IMR-90 (cell line): ENCODE measurements at regions not wholly inside any gene's neighbourhood (a gene's known extent, or its start where the extent isn't known, plus 50 kb on each side); places are given as distances from the start of the nearest gene placed in this dataset.

Source experiments
- ATAC-seq: fragments of 200-7000 bp; cut with Tn5 transposase; 2 replicates; pipeline ENCODE4 v1.9.1; 2020; ENCODE audit warnings: low read depth, mild to moderate bottlenecking, moderate library complexity
- BruUV-seq: library from RNA; stranded (reverse); fragments of 400-500 nt; replicated peaks from 2 replicates; lab custom pipeline; 2021; lab: Mats Ljungman, UMichigan
- CTCF ChIA-PET: fragments of 300-600 bp; formaldehyde crosslinking; extraction: SDS; loops from one replicate; lab custom pipeline; 2021; ENCODE audit warnings: antibody characterized with exemption; lab: Yijun Ruan, JAX
- POLR2A ChIA-PET: fragments of 300-600 bp; sonication (Branson Sonifier 250); formaldehyde crosslinking; loops from one replicate; lab custom pipeline; 2022; ENCODE audit warnings: antibody characterized with exemption; ENCODE audit not compliant: unreplicated experiment; lab: Charles Lee
- DNase-seq: peaks from one replicate; pipeline ENCODE4 v3.0.0; 2013
- H2AFZ ChIP-seq: replicated peaks from 2 replicates; pipeline ENCODE3; 2013; ENCODE audit warnings: low read length, mild to moderate bottlenecking; ENCODE audit not compliant: poor library complexity
- H2AK5ac ChIP-seq: 2 replicates; pipeline ENCODE4 v1.6.1; 2013; ENCODE audit warnings: low read depth, low read length, inconsistent platforms
- H2AK9ac ChIP-seq: replicated peaks from 2 replicates; pipeline ENCODE3; 2013; ENCODE audit warnings: mild to moderate bottlenecking, low read depth, low read length, moderate library complexity; ENCODE audit not compliant: poor library complexity
- H2BK120ac ChIP-seq: 2 replicates; pipeline ENCODE4 v1.6.1; 2013; ENCODE audit warnings: low read depth, low read length, inconsistent platforms
- H2BK15ac ChIP-seq: 3 replicates; pipeline ENCODE4 v1.6.1; 2013; ENCODE audit warnings: low read depth, low read length, inconsistent platforms
- H2BK20ac ChIP-seq: 2 replicates; pipeline ENCODE4 v1.6.1; 2013; ENCODE audit warnings: low read depth, mild to moderate bottlenecking, inconsistent platforms, low read length, moderate library complexity
- H2BK5ac ChIP-seq: 2 replicates; pipeline ENCODE4 v1.6.1; 2013; ENCODE audit warnings: mild to moderate bottlenecking, low read depth, low read length, inconsistent platforms; ENCODE audit not compliant: poor library complexity, severe bottlenecking
- H3K14ac ChIP-seq: replicated peaks from 2 replicates; pipeline ENCODE4 v1.6.1; 2013; ENCODE audit warnings: low read depth, low read length, inconsistent platforms
- H3K18ac ChIP-seq: 2 replicates; pipeline ENCODE4 v1.6.1; 2013; ENCODE audit warnings: low read depth, low read length, control low read depth
- H3K23ac ChIP-seq: 2 replicates; pipeline ENCODE4 v1.6.1; 2013; ENCODE audit warnings: low read depth, low read length, inconsistent platforms
- H3K27ac ChIP-seq: 2 replicates; pipeline ENCODE4 v1.5.1; 2013; ENCODE audit warnings: mild to moderate bottlenecking, control low read depth, low read length; ENCODE audit not compliant: insufficient read depth
- H3K27me3 ChIP-seq: 2 replicates; pipeline ENCODE4 v1.6.1; 2013; ENCODE audit warnings: low read length; ENCODE audit not compliant: control insufficient read depth, insufficient read depth
- H3K36me3 ChIP-seq: 2 replicates; pipeline ENCODE4 v1.6.1; 2013; ENCODE audit warnings: low read length, mixed read lengths; ENCODE audit not compliant: control insufficient read depth, insufficient read depth
- H3K4ac ChIP-seq: 2 replicates; pipeline ENCODE4 v1.6.1; 2013; ENCODE audit warnings: low read depth, low read length, inconsistent platforms
- H3K4me1 ChIP-seq: 2 replicates; pipeline ENCODE4 v1.6.1; 2013; ENCODE audit warnings: low read length, mixed read lengths; ENCODE audit not compliant: control insufficient read depth, insufficient read depth
- H3K4me2 ChIP-seq: 2 replicates; pipeline ENCODE4 v1.6.1; 2013; ENCODE audit warnings: low read depth, mild to moderate bottlenecking, control low read depth, low read length, moderate library complexity
- H3K4me3 ChIP-seq: 2 replicates; pipeline ENCODE4 v1.5.1; 2013; ENCODE audit warnings: low read depth, mild to moderate bottlenecking, control low read depth, low read length, moderate library complexity; ENCODE audit not compliant: insufficient read depth
- H3K56ac ChIP-seq: 2 replicates; pipeline ENCODE4 v1.6.1; 2013; ENCODE audit warnings: low read length, inconsistent platforms; ENCODE audit not compliant: insufficient read depth; ENCODE audit errors: extremely low read depth
- H3K79me1 ChIP-seq, 2 experiments: 2 replicates each; pipeline ENCODE4 v1.6.1; 2013; ENCODE audit warnings: low read length in 2 of 2, inconsistent platforms in 1 of 2, low read depth in 1 of 2
- H3K9ac ChIP-seq: 2 replicates; pipeline ENCODE4 v1.6.1; 2013; ENCODE audit warnings: low read depth, low read length, control low read depth
- H3K9me1 ChIP-seq: 2 replicates; pipeline ENCODE4 v1.6.1; 2013; ENCODE audit warnings: low read length, inconsistent platforms; ENCODE audit not compliant: insufficient read depth
- H3K9me3 ChIP-seq: 2 replicates; pipeline ENCODE4 v1.6.1; 2013; ENCODE audit warnings: low read length; ENCODE audit not compliant: control insufficient read depth, insufficient read depth
- H4K20me1 ChIP-seq: 2 replicates; pipeline ENCODE4 v1.6.1; 2013; ENCODE audit warnings: low read length, inconsistent platforms; ENCODE audit not compliant: insufficient read depth
- H4K5ac ChIP-seq: 2 replicates; pipeline ENCODE4 v1.6.1; 2013; ENCODE audit warnings: mild to moderate bottlenecking, low read depth, low read length, control low read depth
- H4K8ac ChIP-seq, 2 experiments: 2 replicates each; pipeline ENCODE4 v1.6.1; 2013; ENCODE audit warnings: low read depth in 2 of 2, low read length in 2 of 2, control low read depth in 1 of 2, inconsistent platforms in 1 of 2
- H4K91ac ChIP-seq: 2 replicates; pipeline ENCODE4 v1.6.1; 2013; ENCODE audit warnings: low read depth, low read length, inconsistent platforms; ENCODE audit not compliant: insufficient read depth
- BHLHE40 ChIP-seq: fragments of 150-350 bp; IDR thresholded peaks from 2 replicates; pipeline ENCODE4 v1.6.1; 2016; ENCODE audit warnings: mild to moderate bottlenecking, low read depth, low read length
- CHD1 ChIP-seq: IDR thresholded peaks from 2 replicates; pipeline ENCODE4 v1.6.1; 2012; ENCODE audit warnings: low read depth, low read length, improper control_type of control experiment
- MAFK ChIP-seq: IDR thresholded peaks from 2 replicates; pipeline ENCODE4 v1.6.1; 2012; ENCODE audit warnings: low read depth, low read length, improper control_type of control experiment
- RAD21 ChIP-seq: IDR thresholded peaks from 2 replicates; pipeline ENCODE4 v1.6.1; 2012; ENCODE audit warnings: low read length, improper control_type of control experiment
- RCOR1 ChIP-seq: IDR thresholded peaks from 2 replicates; pipeline ENCODE4 v1.6.1; 2012; ENCODE audit warnings: mild to moderate bottlenecking, low read length, improper control_type of control experiment; ENCODE audit not compliant: insufficient replicate concordance
- SMC3 ChIP-seq: fragments of 150-350 bp; IDR thresholded peaks from 2 replicates; pipeline ENCODE4 v1.6.1; 2016; ENCODE audit warnings: low read depth, mild to moderate bottlenecking, antibody characterized with exemption, low read length, moderate library complexity
- WGBS, 2 experiments: methylation state at CpG; one replicate each; pipeline versions ENCODE4 v1.1.5 to v1.1.7; 2013; ENCODE audit warnings: missing lambda C conversion rate in 2 of 2; ENCODE audit not compliant: insufficient read length in 1 of 2; ENCODE audit errors: extremely low coverage in 2 of 2; 5-methylcytosine and 5-hydroxymethylcytosine counted together
- dilution Hi-C: fragments of 300-500 bp; cut with HindIII; formaldehyde crosslinking; loops from one replicate; pipeline ENCODE4 v1.14.3; 2018; ENCODE audit warnings: low sequenced_read_pairs; ENCODE audit not compliant: unreplicated experiment
- in situ Hi-C: fragments of 300-500 bp; cut with MboI; formaldehyde crosslinking; loops from 3 replicates; pipeline ENCODE4 v1.14.3; 2019; ENCODE audit warnings: low sequenced_read_pairs, inconsistent platforms, mixed read lengths
- intact Hi-C: fragments of 100-400 bp; cut with micrococcal nuclease; formaldehyde crosslinking; loops from 2 replicates; pipeline ENCODE4 v1.10.0; 2022
- TF ChIP-seq, protein P1 (sequence below): fragments of 150-350 bp; IDR thresholded peaks from 2 replicates; pipeline ENCODE4 v1.6.1; 2016; ENCODE audit warnings: low read depth, mild to moderate bottlenecking, low read length, moderate library complexity, borderline replicate concordance

DNA sequence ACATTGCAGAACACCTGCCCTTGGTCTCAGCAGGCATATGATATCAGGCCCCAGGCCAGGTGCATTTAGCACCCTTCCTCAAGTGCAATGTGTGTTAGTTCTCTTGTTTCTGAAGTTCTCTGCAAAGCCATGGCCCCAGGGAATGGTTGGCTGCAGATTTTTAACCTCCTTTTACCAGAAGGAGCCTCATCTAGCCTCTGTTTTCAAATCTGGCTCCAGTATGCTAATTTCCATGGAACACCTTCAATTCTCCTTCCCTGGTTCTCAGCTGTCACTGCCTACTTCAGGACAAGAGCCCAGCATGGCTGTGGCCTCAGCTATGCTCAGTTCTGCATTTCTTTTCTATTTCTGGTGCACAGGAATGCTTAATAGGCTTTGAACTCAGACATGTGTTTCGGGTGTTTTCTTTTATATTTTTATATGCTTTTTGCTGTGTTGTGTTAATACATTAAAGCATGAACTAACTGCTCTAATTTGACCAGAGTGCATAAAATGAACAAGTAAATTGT, 51.6 kb upstream of the OGFRL1 start:
- no TSS peak for BruUV-seq
- Histone ChIP-seq H2BK20ac (no peak overlapping the region), H3K56ac (no peak overlapping the region), H2BK15ac (peak overlapping the region; percentile 21; the same call in 1 of the 3 replicates), H3K9me3 (no peaks in the 10 kb centered on the region), H3K23ac (no peak overlapping the region), H3K4ac (peak overlapping the region; percentile 63), H2AK5ac (no peak overlapping the region), H2AFZ (no peak overlapping the region), H4K8ac (no peak overlapping the region), H4K20me1 (no peaks in the 10 kb centered on the region), H3K9ac (no peak overlapping the region), H2BK5ac (no peak overlapping the region), H3K14ac (no peak overlapping the region), H2AK9ac (no peak overlapping the region), H3K9me1 (no peaks in the 10 kb centered on the region; the same call in 1 of the 2 replicates), H3K36me3 (no peaks in the 10 kb centered on the region), H3K4me2 (no peak overlapping the region), H3K18ac (no peak overlapping the region), H3K4me3 (no peak overlapping the region), H4K5ac (no peak overlapping the region), H3K4me1 (peaks cover 4% of the 10 kb centered on the region; the same call in 1 of the 2 replicates), H3K27me3 (no peaks in the 10 kb centered on the region), H3K27ac (no peak overlapping the region), H4K91ac (no peak overlapping the region), H3K79me1 (no peaks in the 10 kb centered on the region), H2BK120ac (no peak overlapping the region)
- CTCF ChIA-PET: interaction anchor here (0.6 kb wide), 1 partner anchor 15 kb away, joined by 3 read pairs; no protein-coding TSS in a partner anchor
- intact Hi-C loops: no loop called here
- dilution Hi-C loops: no loop called here
- DNase-seq (no peak), ATAC-seq (no peak)
- POLR2A ChIA-PET: no interaction called here
- in situ Hi-C loops: no loop called here
- TF ChIP-seq MAFK: no peak
- no peak for TF ChIP-seq RAD21
- TF ChIP-seq, protein P1, sequence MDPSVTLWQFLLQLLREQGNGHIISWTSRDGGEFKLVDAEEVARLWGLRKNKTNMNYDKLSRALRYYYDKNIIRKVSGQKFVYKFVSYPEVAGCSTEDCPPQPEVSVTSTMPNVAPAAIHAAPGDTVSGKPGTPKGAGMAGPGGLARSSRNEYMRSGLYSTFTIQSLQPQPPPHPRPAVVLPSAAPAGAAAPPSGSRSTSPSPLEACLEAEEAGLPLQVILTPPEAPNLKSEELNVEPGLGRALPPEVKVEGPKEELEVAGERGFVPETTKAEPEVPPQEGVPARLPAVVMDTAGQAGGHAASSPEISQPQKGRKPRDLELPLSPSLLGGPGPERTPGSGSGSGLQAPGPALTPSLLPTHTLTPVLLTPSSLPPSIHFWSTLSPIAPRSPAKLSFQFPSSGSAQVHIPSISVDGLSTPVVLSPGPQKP: no peak
- TF ChIP-seq SMC3: no peak
- TF ChIP-seq CHD1: no peak
- no peak for TF ChIP-seq BHLHE40
- TF ChIP-seq RCOR1: no peak
- no CpG with 5 or more reads among the region's 1 CpG for WGBS, 2 experiments
